Bronchial epithelial cell (primary cell): ENCODE measurements at regions not wholly inside any gene's neighbourhood (a gene's known extent, or its start where the extent isn't known, plus 50 kb on each side); places are given as distances from the start of the nearest gene placed in this dataset.

ENCODE experiments used
- DNase-seq: peaks from one replicate; pipeline ENCODE4 v3.0.0-alpha.2; 2010; ENCODE audit warnings: low read depth
- FAIRE-seq: peaks from 2 replicates; lab custom pipeline; 2011; peaks lifted over from hg19 to GRCh38; lab: Jason Lieb, UNC
- H3K27me3 ChIP-seq: 2 replicates; pipeline ENCODE4 v1.5.1; 2011; ENCODE audit warnings: low read length; ENCODE audit not compliant: control insufficient read depth, insufficient read depth
- H3K36me3 ChIP-seq: 2 replicates; pipeline ENCODE4 v1.5.1; 2011; ENCODE audit warnings: low read length; ENCODE audit not compliant: control insufficient read depth, insufficient read depth
- H3K4me3 ChIP-seq: 2 replicates; pipeline ENCODE4 v1.5.1; 2011; ENCODE audit warnings: mild to moderate bottlenecking, low read depth, low read length, control low read depth
- CTCF ChIP-seq: IDR thresholded peaks from 2 replicates; pipeline ENCODE4 v1.5.1; 2011; ENCODE audit warnings: mild to moderate bottlenecking, moderate library complexity, low read length, control low read depth, inconsistent platforms; ENCODE audit not compliant: insufficient read depth, severe bottlenecking

- Histone ChIP-seq H3K27me3 (peaks cover 11% of the 10 kb centered on the region), H3K36me3 (no peaks in the 10 kb centered on the region), H3K4me3 (no peak overlapping the region)
- FAIRE-seq = no peak
- DNase-seq = no peak
- no peak for TF ChIP-seq CTCF
Observed at GRCh38 chr15:70491641-70492040, 271.7 kb downstream of the UACA start.

GRCh38 chr15:70491201-70491621, 272.1 kb downstream of the UACA start:
- TF ChIP-seq CTCF = no peak
- H3K27me3 ChIP-seq = peaks cover 11% of the 10 kb centered on the region
- no peaks in the 10 kb centered on the region for H3K36me3 ChIP-seq
- FAIRE-seq (no peak), DNase-seq (no peak)
- no peak overlapping the region for H3K4me3 ChIP-seq

- H3K4me3 ChIP-seq = no peak overlapping the region
- DNase-seq (no peak), FAIRE-seq (no peak)
- H3K36me3 ChIP-seq = no peaks in the 10 kb centered on the region
- no peak for TF ChIP-seq CTCF
- H3K27me3 ChIP-seq = peaks cover 9% of the 10 kb centered on the region
Observed at GRCh38 chr15:70490838-70491155, 272.6 kb downstream of the UACA start.

GRCh38 chr15:70490148-70490837, 273.1 kb downstream of the UACA start:
- TF ChIP-seq CTCF = no peak
- DNase-seq (no peak), FAIRE-seq (no peak)
- Histone ChIP-seq H3K27me3 (peaks cover 9% of the 10 kb centered on the region), H3K4me3 (no peak overlapping the region), H3K36me3 (no peaks in the 10 kb centered on the region)

- TF ChIP-seq CTCF = no peak
- no peak for DNase-seq
- Histone ChIP-seq H3K27me3 (peaks cover 9% of the 10 kb centered on the region), H3K36me3 (no peaks in the 10 kb centered on the region), H3K4me3 (no peak overlapping the region)
- FAIRE-seq = no peak
Observed at GRCh38 chr15:70488941-70489848, 274.2 kb downstream of the UACA start.
